ENCODE measurements at regions not wholly inside any gene's neighbourhood (a gene's known extent, or its start where the extent isn't known, plus 50 kb on each side); places are given as distances from the start of the nearest gene placed in this dataset.

- TF ChIP-seq CTCF (IDR thresholded peaks at IDR 0.05; ENCODE audit: low read depth, low read length, poor library complexity, severe bottlenecking) (no peak), EZH2phosphoT487 (IDR thresholded peaks at IDR 0.05; ENCODE audit: borderline replicate concordance, low read length) (no peak)
Observed at GRCh38 chr5:10842823-10843222, 81.8 kb upstream of the DAP start.
